ENCODE measurements at regions not wholly inside any gene's neighbourhood (a gene's known extent, or its start where the extent isn't known, plus 50 kb on each side); places are given as distances from the start of the nearest gene placed in this dataset.

DNA sequence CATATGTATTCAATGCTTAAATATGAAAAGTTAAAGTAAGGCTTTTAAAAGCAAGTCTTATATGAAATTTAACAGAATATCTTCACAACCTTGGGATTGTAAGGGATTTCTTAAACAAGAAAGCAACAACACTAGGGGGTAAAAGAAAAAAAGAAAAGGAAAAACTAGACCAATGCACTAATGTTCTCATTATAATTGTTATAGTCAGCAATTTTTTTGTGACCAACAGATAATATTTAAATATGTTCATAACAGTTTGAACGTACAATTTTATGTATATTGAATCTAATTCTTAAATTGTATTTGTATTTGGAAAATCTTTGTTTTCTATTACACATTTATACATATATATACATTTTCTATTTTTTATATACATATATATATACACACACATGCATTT, 1397.8 kb upstream of the ADGRB3 start:
- ChIA-PET CTCF (no interaction called here), POLR2A (no interaction called here)
- H3K27me3 ChIP-seq (ENCODE audit: control insufficient read depth in 2 of 2, insufficient read depth in 2 of 2, low read length in 2 of 2), result no peaks in the 10 kb centered on the region
- no peak overlapping the region for H3K9ac ChIP-seq (replicated peaks; ENCODE audit: extremely low read depth, insufficient read depth, low read length)
- no peak overlapping the region for H3K27ac ChIP-seq (ENCODE audit: insufficient read depth, low read depth, low read length)
- no peaks in the 10 kb centered on the region for H3K9me1 ChIP-seq (replicated peaks; ENCODE audit: control insufficient read depth, extremely low read depth, insufficient read depth, low read length)
- H3K79me2 ChIP-seq (ENCODE audit: control insufficient read depth, insufficient read depth, low read length), result no peaks in the 10 kb centered on the region
- FAIRE-seq (no peak), DNase-seq (ENCODE audit: low read depth, low spot score) (no peak)
- H3K4me1 ChIP-seq (ENCODE audit: control insufficient read depth, extremely low read depth, insufficient read depth, low read length), result no peaks in the 10 kb centered on the region
- H3K9me3 ChIP-seq (replicated peaks; ENCODE audit: control insufficient read depth, insufficient read depth, low read length), result no peaks in the 10 kb centered on the region
- dilution Hi-C loops (cut with MboI; ENCODE audit: extremely low pct_ligation_motif_present, low sequenced_read_pairs), result no loop called here
- no peak overlapping the region for H3K4me2 ChIP-seq (ENCODE audit: insufficient read depth, low read length)
- H3K4me3 ChIP-seq (replicated peaks in 1 of 3; ENCODE audit: insufficient read depth in 1 of 3, low read depth in 1 of 3, low read length in 3 of 3), result no peak overlapping the region
- no peaks in the 10 kb centered on the region for H4K20me1 ChIP-seq (replicated peaks; ENCODE audit: control insufficient read depth, extremely low read depth, insufficient read depth, low read length)
- TF ChIP-seq POLR2A (IDR thresholded peaks at IDR 0.05; ENCODE audit: low read depth, low read length) (no peak), POLR2AphosphoS5 (IDR thresholded peaks at IDR 0.05; ENCODE audit: insufficient read depth, low read depth, low read length) (no peak), MYC (IDR thresholded peaks at IDR 0.05; ENCODE audit: low read depth, low read length) (no peak), GATA2 (IDR thresholded peaks at IDR 0.05; ENCODE audit: insufficient read depth, insufficient read length, low read depth, low read length) (no peak), FOS (IDR thresholded peaks at IDR 0.05; ENCODE audit: borderline replicate concordance, insufficient read depth, low read length) (no peak), JUN (IDR thresholded peaks at IDR 0.05; ENCODE audit: borderline replicate concordance, insufficient read depth, insufficient read length, low read depth) (no peak)
- TF ChIP-seq, protein P1, sequence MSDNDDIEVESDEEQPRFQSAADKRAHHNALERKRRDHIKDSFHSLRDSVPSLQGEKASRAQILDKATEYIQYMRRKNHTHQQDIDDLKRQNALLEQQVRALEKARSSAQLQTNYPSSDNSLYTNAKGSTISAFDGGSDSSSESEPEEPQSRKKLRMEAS (IDR thresholded peaks at IDR 0.05; ENCODE audit: insufficient read depth, insufficient read length), result no peak
- TF ChIP-seq, protein P2, sequence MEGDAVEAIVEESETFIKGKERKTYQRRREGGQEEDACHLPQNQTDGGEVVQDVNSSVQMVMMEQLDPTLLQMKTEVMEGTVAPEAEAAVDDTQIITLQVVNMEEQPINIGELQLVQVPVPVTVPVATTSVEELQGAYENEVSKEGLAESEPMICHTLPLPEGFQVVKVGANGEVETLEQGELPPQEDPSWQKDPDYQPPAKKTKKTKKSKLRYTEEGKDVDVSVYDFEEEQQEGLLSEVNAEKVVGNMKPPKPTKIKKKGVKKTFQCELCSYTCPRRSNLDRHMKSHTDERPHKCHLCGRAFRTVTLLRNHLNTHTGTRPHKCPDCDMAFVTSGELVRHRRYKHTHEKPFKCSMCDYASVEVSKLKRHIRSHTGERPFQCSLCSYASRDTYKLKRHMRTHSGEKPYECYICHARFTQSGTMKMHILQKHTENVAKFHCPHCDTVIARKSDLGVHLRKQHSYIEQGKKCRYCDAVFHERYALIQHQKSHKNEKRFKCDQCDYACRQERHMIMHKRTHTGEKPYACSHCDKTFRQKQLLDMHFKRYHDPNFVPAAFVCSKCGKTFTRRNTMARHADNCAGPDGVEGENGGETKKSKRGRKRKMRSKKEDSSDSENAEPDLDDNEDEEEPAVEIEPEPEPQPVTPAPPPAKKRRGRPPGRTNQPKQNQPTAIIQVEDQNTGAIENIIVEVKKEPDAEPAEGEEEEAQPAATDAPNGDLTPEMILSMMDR (IDR thresholded peaks at IDR 0.05; ENCODE audit: extremely low read depth in 1 of 2, insufficient read depth in 1 of 2, low read depth in 1 of 2, low read length in 2 of 2), result no peak
- H3K36me3 ChIP-seq (ENCODE audit: control insufficient read depth in 2 of 2, extremely low read depth in 1 of 2, insufficient read depth in 2 of 2, low read length in 2 of 2), result no peaks in the 10 kb centered on the region
- intact Hi-C loops (cut with micrococcal nuclease), result no loop called here
- no TSS peak for BruUV-seq (replicated peaks)
- H2AFZ ChIP-seq (ENCODE audit: low read depth, low read length), result no peak overlapping the region

Data from endothelial cell of umbilical vein (primary cell).